HUES64 (cell line): ENCODE measurements at regions not wholly inside any gene's neighbourhood (a gene's known extent, or its start where the extent isn't known, plus 50 kb on each side); places are given as distances from the start of the nearest gene placed in this dataset.
"Not testable (repeated sequence)": the region's sequence is repeated elsewhere in the genome, so short reads cannot be mapped to it uniquely, and the experiment has no call there.

Source experiments
- H3K27ac ChIP-seq: 2 replicates; pipeline ENCODE4 v1.7.0; 2013; ENCODE audit warnings: low read depth, low read length, inconsistent platforms
- H3K27me3 ChIP-seq: 2 replicates; pipeline ENCODE4 v1.6.1; 2013; ENCODE audit warnings: mild to moderate bottlenecking, low read length; ENCODE audit not compliant: insufficient read depth
- H3K36me3 ChIP-seq: 2 replicates; pipeline ENCODE4 v1.6.1; 2013; ENCODE audit warnings: mild to moderate bottlenecking, low read length; ENCODE audit not compliant: insufficient read depth
- H3K4me1 ChIP-seq: 2 replicates; pipeline ENCODE4 v1.6.1; 2013; ENCODE audit warnings: mild to moderate bottlenecking, low read length, moderate library complexity; ENCODE audit not compliant: insufficient read depth
- H3K4me3 ChIP-seq: 2 replicates; pipeline ENCODE4 v1.5.1; 2013; ENCODE audit warnings: mild to moderate bottlenecking, low read length, moderate library complexity
- H3K9ac ChIP-seq: 2 replicates; pipeline ENCODE4 v1.6.1; 2013; ENCODE audit warnings: mild to moderate bottlenecking, low read depth, low read length
- H3K9me3 ChIP-seq: 2 replicates; pipeline ENCODE4 v1.6.1; 2013; ENCODE audit warnings: low read depth, low read length; ENCODE audit not compliant: insufficient read depth
- WGBS: fragments of 150-250, 120-280 bp; methylation state at CpG from one replicate; pipeline ENCODE4 v1.1.7; 2013; ENCODE audit warnings: missing lambda C conversion rate; 5-methylcytosine and 5-hydroxymethylcytosine counted together

DNA sequence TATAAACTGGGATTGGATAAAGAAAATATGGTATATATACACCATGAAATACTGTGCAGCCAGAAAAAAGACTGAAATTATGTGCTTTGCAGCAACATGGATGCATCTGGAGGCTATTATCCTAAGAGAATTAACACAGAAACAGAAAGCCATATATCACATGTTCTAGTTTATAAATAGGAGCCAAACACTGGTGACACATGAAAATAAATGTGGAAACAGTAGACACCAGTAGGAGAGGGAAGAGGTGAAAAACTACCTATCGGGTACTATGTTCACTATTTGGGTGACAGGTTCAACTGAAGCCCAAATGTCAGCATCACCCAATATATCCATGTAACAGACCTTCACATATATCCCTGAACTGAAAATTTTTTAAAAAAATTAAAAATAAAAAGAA is 725.1 kb downstream of the C4orf33 start:
- 80% methylated on average over 1 of the region's 1 CpG for WGBS
- no peaks in the 10 kb centered on the region for H3K27me3 ChIP-seq
- no peak overlapping the region for H3K9ac ChIP-seq
- peaks cover 4% of the 10 kb centered on the region; the same call in 1 of the 2 replicates for H3K4me1 ChIP-seq
- H3K4me3 ChIP-seq = no peak overlapping the region
- H3K36me3 ChIP-seq = no peaks in the 10 kb centered on the region
- no peaks in the 10 kb centered on the region for H3K9me3 ChIP-seq
- no peak overlapping the region for H3K27ac ChIP-seq

GRCh38 chr4:129821963-129822362 is 726.0 kb downstream of the C4orf33 start:
- H3K4me1 ChIP-seq = peaks cover 2% of the 10 kb centered on the region; the same call in 1 of the 2 replicates
- no peak overlapping the region for H3K4me3 ChIP-seq
- H3K27me3 ChIP-seq = no peaks in the 10 kb centered on the region
- H3K36me3 ChIP-seq = no peaks in the 10 kb centered on the region
- no peak overlapping the region for H3K9ac ChIP-seq
- no peak overlapping the region for H3K27ac ChIP-seq
- no peaks in the 10 kb centered on the region for H3K9me3 ChIP-seq

DNA sequence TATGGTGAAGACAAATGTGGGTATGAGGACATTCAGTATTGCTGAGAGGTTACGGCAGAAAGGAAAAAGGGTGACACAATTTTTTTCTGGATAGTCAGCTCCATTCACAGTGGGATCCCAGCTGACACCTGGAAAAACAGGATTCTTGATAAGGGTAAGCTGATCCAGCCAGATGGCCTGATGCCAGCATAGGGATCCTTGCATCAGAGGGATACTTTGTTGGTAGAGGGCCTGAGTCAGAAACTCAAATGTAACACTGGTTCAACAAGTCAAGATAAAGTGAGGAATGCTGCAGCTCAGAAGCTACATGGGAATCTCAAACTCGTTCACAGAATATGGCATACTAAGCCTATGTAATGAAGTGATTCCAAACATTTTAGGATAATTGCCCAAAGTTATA is 726.7 kb downstream of the C4orf33 start:
- 88% methylated on average over 2 of the region's 2 CpGs for WGBS
- no peaks in the 10 kb centered on the region for H3K36me3 ChIP-seq
- no peaks in the 10 kb centered on the region for H3K27me3 ChIP-seq
- H3K4me3 ChIP-seq = no peak overlapping the region
- no peak overlapping the region for H3K27ac ChIP-seq
- H3K4me1 ChIP-seq = no peaks in the 10 kb centered on the region
- H3K9ac ChIP-seq = no peak overlapping the region
- H3K9me3 ChIP-seq = no peaks in the 10 kb centered on the region

DNA sequence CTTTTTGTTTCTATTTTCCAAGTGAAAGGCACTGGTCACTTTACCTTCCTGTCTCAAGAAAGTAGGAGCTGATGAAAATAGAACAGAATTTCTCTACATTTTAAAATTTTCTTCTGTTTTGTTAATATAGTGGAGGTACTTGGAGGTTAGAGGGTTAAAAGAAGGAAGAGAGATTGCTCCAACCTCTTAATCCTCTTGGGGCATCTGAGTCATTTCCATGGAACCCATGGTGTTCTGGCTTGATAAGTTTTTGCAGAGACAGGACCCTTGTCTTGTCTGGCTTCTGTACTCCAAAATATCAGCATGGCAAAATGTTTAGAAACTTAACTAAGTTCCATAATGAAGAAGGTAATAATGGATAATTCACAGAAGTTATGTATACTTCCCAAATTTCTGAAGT is 727.2 kb downstream of the C4orf33 start:
- H3K27ac ChIP-seq = no peak overlapping the region
- no peak overlapping the region for H3K4me3 ChIP-seq
- no peaks in the 10 kb centered on the region for H3K9me3 ChIP-seq
- H3K4me1 ChIP-seq = no peaks in the 10 kb centered on the region
- no peak overlapping the region for H3K9ac ChIP-seq
- H3K27me3 ChIP-seq = no peaks in the 10 kb centered on the region
- H3K36me3 ChIP-seq = no peaks in the 10 kb centered on the region

GRCh38 chr4:129829373-129829772 is 733.4 kb downstream of the C4orf33 start:
- Histone ChIP-seq H3K9ac (no peak overlapping the region), H3K27me3 (no peaks in the 10 kb centered on the region), H3K4me3 (no peak overlapping the region), H3K9me3 (no peaks in the 10 kb centered on the region), H3K36me3 (no peaks in the 10 kb centered on the region), H3K4me1 (no peaks in the 10 kb centered on the region), H3K27ac (no peak overlapping the region)
- WGBS = 97% methylated on average over 2 of the region's 2 CpGs

DNA sequence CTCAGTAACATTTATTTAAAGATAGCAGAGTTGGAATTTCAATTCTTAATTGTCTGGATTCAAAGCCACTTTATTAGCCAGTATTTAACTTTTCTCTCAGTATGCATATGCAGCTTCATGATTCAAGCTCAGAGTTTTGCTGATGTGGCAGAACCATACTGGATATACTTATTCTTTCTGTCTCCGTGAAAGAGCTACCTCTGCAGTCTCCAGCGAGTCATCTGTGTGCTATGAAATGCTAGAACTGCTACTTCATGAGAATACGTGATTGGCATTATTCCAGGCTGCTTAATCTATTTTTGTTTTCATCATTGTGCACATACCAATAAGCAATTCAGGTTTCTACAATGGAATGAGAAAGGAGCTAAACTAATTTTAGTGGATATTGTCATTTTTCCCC is 743.7 kb downstream of the C4orf33 start:
- Histone ChIP-seq H3K27me3 (no peaks in the 10 kb centered on the region), H3K9ac (no peak overlapping the region)
- WGBS = 95% methylated on average over 3 of the region's 3 CpGs

DNA sequence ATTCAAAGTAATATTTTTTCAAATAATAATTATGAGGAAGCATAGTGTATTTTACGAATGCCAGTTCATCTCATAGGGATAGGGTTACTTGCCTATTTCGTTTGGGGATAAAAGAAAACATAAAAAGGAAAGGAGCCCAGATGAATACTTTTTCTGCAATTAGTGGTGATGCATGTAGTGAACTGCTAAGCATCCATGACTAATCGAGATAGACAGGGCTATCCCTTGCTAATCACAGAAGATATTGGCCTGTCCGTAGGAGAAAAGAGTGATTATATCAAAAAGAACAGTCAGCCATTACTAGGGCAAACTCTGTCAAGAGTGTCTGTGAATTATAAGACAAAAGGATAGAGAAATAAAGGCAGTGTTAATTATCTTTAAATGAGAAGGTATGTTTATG is 746.1 kb downstream of the C4orf33 start:
- no peak overlapping the region for H3K9ac ChIP-seq

More for the DNA sequence above, 743.7 kb downstream of the C4orf33 start:
- no peaks in the 10 kb centered on the region for H3K4me1 ChIP-seq
- H3K27ac ChIP-seq = no peak overlapping the region
- H3K9me3 ChIP-seq = no peaks in the 10 kb centered on the region
- H3K4me3 ChIP-seq = no peak overlapping the region
- no peaks in the 10 kb centered on the region for H3K36me3 ChIP-seq

DNA sequence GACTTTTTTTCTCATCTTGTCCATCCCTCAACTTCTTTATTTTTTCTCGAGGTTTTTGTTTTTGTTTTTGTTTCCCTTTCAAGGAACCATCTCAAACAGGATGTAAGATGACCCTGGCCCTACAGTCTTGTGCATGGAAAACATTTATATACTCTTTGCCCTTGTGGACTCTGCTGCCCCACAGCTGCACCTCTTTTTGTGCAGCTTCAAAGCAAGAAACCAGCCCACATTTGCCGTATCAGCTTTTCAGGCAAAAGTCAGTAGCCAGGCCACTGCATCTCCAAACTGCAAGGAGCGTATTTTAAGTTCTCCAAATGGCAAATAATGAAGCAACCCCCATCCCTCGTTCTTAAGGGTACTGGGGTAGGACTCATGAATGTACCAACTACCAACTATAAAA is 756.5 kb downstream of the C4orf33 start:
- no peak overlapping the region for H3K4me3 ChIP-seq
- no peak overlapping the region for H3K27ac ChIP-seq
- H3K27me3 ChIP-seq = no peaks in the 10 kb centered on the region
- no peaks in the 10 kb centered on the region for H3K9me3 ChIP-seq
- no peaks in the 10 kb centered on the region for H3K4me1 ChIP-seq
- H3K36me3 ChIP-seq = no peaks in the 10 kb centered on the region
- H3K9ac ChIP-seq = no peak overlapping the region
- 91% methylated on average over 3 of the region's 4 CpGs for WGBS

More for the DNA sequence above, 746.1 kb downstream of the C4orf33 start:
- no peak overlapping the region for H3K4me3 ChIP-seq
- H3K9me3 ChIP-seq = no peaks in the 10 kb centered on the region
- no peaks in the 10 kb centered on the region for H3K36me3 ChIP-seq
- H3K27me3 ChIP-seq = no peaks in the 10 kb centered on the region
- H3K27ac ChIP-seq = no peak overlapping the region
- WGBS = 91% methylated on average over 4 of the region's 4 CpGs
- H3K4me1 ChIP-seq = no peaks in the 10 kb centered on the region

DNA sequence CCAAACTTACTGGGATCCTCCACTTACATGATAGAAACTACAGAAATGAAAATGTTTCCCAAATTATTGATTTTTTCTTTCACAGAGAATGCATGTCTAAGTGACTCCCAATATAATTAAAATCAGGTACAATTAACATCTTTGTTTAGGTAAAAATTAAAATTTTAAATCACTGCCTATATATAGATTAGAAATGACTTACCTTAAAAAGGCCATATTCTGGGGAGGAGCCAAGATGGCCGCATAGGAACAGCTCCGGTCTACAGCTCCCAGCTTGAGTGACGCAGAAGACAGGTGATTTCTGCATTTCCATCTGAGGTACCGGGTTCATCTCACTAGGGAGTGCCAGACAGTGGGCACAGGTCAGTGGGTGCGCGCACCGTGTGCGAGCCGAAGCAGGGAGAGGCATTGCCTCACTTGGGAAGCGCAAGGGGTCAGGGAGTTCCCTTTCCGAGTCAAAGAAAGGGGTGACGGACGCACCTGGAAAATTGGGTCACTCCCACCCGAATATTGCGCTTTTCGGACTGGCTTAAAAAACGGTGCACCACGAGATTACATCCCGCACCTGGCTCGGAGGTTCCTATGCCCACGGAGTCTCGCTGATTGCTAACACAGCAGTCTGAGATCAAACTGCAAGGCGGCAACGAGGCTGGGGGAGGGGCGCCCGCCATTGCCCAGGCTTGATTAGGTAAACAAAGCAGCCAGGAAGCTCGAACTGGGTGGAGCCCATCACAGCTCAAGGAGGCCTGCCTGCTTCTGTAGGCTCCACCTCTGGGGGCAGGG is 757.9 kb downstream of the C4orf33 start:
- H3K9ac ChIP-seq, H3K9me3 ChIP-seq, H3K4me1 ChIP-seq, H3K36me3 ChIP-seq, H3K27me3 ChIP-seq, H3K27ac ChIP-seq, H3K4me3 ChIP-seq: not testable (repeated sequence)
- 87% methylated on average over 27 of the region's 27 CpGs for WGBS

DNA sequence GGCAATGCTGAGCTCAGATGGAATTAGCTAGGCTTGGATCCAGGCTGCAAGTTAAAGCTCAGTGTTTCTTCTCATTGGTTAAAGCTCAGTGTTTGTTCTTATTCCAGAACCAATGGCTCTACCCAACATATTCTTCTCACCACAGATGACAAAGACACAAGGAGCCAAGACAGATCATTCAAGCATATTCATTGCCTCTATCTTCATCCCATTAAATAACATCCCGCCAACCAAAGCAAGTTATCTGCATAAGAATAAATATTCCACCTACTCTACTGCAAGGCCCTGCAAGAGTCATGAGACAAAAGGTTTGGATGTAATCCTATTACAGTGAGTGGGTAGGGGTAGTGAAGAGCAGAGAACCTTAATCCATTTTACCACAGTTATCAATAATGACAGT is 766.5 kb downstream of the C4orf33 start:
- Histone ChIP-seq H3K4me1 (peaks cover 18% of the 10 kb centered on the region), H3K9ac (no peak overlapping the region), H3K27ac (no peak overlapping the region; the same call in 1 of the 2 replicates), H3K36me3 (no peaks in the 10 kb centered on the region), H3K4me3 (no peak overlapping the region), H3K9me3 (no peaks in the 10 kb centered on the region), H3K27me3 (no peaks in the 10 kb centered on the region)
- 46% methylated on average over 1 of the region's 1 CpG for WGBS

DNA sequence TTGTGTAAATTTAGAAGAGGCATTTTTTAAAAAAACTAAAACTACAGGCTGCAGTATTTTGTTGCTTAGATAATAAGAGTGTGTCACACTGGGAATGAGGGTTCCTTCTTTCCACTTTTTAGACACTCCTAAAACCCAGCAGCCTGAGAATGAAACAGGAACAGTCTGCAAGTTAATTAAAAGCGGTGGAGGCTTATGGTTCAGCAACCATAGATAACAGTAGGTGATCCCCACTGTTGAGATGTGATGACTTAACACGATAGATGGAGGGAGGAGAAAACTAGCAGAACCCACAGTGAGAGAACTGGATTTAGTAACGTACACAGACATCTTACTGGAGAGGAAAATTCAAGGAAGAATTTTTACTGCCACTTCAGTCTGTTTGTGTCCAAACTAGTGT is 767.3 kb downstream of the C4orf33 start:
- H3K9ac ChIP-seq = no peak overlapping the region
- H3K36me3 ChIP-seq = no peaks in the 10 kb centered on the region
- H3K27ac ChIP-seq = 0 out of 2 replicates have a peak overlapping the region, but pooled peaks have one; percentile 36
- no peaks in the 10 kb centered on the region for H3K27me3 ChIP-seq
- 60% methylated on average over 3 of the region's 3 CpGs for WGBS
- H3K9me3 ChIP-seq = no peaks in the 10 kb centered on the region
- H3K4me3 ChIP-seq = no peak overlapping the region
- H3K4me1 ChIP-seq = peaks cover 18% of the 10 kb centered on the region

DNA sequence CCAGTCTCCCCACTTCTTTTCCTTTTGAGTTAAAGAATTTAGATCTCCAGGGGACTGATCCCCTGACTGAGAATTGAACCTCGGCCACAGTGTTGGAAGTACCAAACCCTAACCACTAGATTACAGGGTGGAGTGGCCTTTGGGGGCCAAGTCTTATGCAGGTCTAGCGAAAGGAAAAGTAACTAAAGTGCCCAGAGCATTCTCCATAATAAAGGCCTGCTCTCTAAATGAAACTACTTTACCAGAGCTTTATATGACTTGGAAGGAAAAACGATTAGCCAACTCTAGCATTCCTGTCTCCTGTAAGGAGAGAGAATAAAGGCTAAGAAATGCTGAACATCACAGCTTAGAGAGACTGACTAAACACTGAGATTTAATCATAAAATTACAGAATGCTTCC is 788.0 kb downstream of the C4orf33 start:
- Histone ChIP-seq H3K27ac (no peak overlapping the region), H3K9ac (no peak overlapping the region), H3K9me3 (no peaks in the 10 kb centered on the region), H3K36me3 (no peaks in the 10 kb centered on the region), H3K27me3 (no peaks in the 10 kb centered on the region), H3K4me3 (no peak overlapping the region), H3K4me1 (peaks cover 3% of the 10 kb centered on the region; the same call in 1 of the 2 replicates)
- 89% methylated on average over 1 of the region's 3 CpGs for WGBS
